ENCODE measurements at regions not wholly inside any gene's neighbourhood (a gene's known extent, or its start where the extent isn't known, plus 50 kb on each side); places are given as distances from the start of the nearest gene placed in this dataset.

DNA sequence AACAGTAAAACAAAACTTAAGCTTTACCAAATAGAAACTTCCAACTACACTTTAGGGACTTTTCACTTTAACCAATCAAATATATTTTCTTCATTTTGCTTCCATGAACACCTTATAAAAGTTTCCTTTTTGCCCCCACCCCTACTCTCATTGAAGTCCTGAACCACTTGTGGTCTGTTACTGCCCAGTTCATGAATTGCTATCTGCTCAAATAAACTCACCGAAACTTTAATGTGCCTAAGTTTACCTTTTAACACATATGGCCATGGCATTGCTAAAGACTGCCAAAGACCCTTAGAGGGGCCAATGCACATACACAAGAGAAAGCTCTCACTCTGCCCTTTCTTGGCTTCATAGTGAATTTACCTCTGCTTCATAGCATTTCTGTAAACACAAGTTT is 195.3 kb downstream of the RND3 start:
- Histone ChIP-seq H3K4me1 (ENCODE audit: control insufficient read depth, insufficient read depth, low read length) (no peaks in the 10 kb centered on the region), H3K4me3 (ENCODE audit: low read depth in 2 of 2, low read length in 2 of 2) (no peak overlapping the region), H3K36me3 (ENCODE audit: control insufficient read depth, insufficient read depth, low read length) (no peaks in the 10 kb centered on the region), H3K27me3 (ENCODE audit: control insufficient read depth, insufficient read depth, low read length) (no peaks in the 10 kb centered on the region), H3K27ac (ENCODE audit: low read length) (no peak overlapping the region), H3K9me3 (ENCODE audit: control insufficient read depth, insufficient read depth, low read depth, low read length) (no peaks in the 10 kb centered on the region)
- ATAC-seq (no peak), DNase-seq (ENCODE audit: low read depth, low spot score) (no peak)
- POLR2A ChIA-PET = no interaction called here
- in situ Hi-C loops (cut with HindIII; ENCODE audit: low pct_unique_long_range_greater_than_20kb, low sequenced_read_pairs) (no loop called here), intact Hi-C loops (cut with micrococcal nuclease; ENCODE audit: unreplicated experiment) (no loop called here)
- CTCF ChIA-PET = no interaction called here
- TF ChIP-seq POLR2AphosphoS5 (IDR thresholded peaks at IDR 0.05; ENCODE audit: low read depth, low read length) = no peak
- TF ChIP-seq TCF7L2 (IDR thresholded peaks at IDR 0.05; ENCODE audit: low read depth, low read length) = no peak
- TF ChIP-seq, protein P1, sequence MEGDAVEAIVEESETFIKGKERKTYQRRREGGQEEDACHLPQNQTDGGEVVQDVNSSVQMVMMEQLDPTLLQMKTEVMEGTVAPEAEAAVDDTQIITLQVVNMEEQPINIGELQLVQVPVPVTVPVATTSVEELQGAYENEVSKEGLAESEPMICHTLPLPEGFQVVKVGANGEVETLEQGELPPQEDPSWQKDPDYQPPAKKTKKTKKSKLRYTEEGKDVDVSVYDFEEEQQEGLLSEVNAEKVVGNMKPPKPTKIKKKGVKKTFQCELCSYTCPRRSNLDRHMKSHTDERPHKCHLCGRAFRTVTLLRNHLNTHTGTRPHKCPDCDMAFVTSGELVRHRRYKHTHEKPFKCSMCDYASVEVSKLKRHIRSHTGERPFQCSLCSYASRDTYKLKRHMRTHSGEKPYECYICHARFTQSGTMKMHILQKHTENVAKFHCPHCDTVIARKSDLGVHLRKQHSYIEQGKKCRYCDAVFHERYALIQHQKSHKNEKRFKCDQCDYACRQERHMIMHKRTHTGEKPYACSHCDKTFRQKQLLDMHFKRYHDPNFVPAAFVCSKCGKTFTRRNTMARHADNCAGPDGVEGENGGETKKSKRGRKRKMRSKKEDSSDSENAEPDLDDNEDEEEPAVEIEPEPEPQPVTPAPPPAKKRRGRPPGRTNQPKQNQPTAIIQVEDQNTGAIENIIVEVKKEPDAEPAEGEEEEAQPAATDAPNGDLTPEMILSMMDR (IDR thresholded peaks at IDR 0.05) = no peak
- TF ChIP-seq, protein P2, sequence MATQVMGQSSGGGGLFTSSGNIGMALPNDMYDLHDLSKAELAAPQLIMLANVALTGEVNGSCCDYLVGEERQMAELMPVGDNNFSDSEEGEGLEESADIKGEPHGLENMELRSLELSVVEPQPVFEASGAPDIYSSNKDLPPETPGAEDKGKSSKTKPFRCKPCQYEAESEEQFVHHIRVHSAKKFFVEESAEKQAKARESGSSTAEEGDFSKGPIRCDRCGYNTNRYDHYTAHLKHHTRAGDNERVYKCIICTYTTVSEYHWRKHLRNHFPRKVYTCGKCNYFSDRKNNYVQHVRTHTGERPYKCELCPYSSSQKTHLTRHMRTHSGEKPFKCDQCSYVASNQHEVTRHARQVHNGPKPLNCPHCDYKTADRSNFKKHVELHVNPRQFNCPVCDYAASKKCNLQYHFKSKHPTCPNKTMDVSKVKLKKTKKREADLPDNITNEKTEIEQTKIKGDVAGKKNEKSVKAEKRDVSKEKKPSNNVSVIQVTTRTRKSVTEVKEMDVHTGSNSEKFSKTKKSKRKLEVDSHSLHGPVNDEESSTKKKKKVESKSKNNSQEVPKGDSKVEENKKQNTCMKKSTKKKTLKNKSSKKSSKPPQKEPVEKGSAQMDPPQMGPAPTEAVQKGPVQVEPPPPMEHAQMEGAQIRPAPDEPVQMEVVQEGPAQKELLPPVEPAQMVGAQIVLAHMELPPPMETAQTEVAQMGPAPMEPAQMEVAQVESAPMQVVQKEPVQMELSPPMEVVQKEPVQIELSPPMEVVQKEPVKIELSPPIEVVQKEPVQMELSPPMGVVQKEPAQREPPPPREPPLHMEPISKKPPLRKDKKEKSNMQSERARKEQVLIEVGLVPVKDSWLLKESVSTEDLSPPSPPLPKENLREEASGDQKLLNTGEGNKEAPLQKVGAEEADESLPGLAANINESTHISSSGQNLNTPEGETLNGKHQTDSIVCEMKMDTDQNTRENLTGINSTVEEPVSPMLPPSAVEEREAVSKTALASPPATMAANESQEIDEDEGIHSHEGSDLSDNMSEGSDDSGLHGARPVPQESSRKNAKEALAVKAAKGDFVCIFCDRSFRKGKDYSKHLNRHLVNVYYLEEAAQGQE (IDR thresholded peaks at IDR 0.05; ENCODE audit: insufficient read depth in 1 of 2, low read depth in 2 of 2, low read length in 1 of 2) = no peak
- TF ChIP-seq SIN3A (IDR thresholded peaks at IDR 0.05; ENCODE audit: borderline replicate concordance, insufficient read depth, low read depth, low read length) = no peak
- BruUV-seq (replicated peaks) = no TSS peak

DNA sequence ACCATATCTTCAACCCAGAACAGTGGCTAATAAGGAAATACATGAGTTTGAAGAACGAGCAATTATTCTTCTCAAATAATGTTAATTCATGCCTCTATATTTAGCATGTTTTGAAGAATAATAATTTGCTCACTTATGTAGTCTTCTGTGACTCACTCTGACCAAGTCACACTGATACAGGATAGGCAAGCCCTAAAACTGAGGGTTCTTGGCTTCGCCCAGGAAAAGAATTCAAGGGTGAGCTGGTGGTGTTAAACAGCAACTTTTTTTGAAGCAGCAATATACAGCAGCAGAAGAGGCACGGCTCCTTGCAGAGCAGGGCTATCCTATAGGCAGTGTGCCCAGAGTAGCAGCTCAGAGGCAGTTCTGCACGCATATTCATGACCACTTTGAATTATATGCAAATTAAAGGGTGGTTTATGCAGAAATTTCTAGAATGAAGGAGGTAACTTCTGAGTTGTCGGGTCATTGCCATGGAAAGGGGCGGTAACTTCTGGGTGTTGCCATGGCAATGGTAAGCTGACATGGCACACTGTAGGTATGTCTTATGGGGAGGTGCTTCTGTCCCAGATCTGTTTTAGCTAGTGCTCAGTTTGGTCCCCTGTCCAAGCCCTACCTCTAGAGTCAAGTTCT is 200.6 kb downstream of the RND3 start:
- ChIA-PET CTCF (no interaction called here), POLR2A (no interaction called here)
- no TSS peak for BruUV-seq (replicated peaks)
- ATAC-seq (no peak), DNase-seq (ENCODE audit: low read depth, low spot score) (no peak)
- in situ Hi-C loops (cut with HindIII; ENCODE audit: low pct_unique_long_range_greater_than_20kb, low sequenced_read_pairs) (no loop called here), intact Hi-C loops (cut with micrococcal nuclease; ENCODE audit: unreplicated experiment) (no loop called here)
- Histone ChIP-seq H3K9me3 (ENCODE audit: control insufficient read depth, insufficient read depth, low read depth, low read length) (no peaks in the 10 kb centered on the region), H3K36me3 (ENCODE audit: control insufficient read depth, insufficient read depth, low read length) (no peaks in the 10 kb centered on the region), H3K27me3 (ENCODE audit: control insufficient read depth, insufficient read depth, low read length) (no peaks in the 10 kb centered on the region), H3K4me3 (ENCODE audit: low read depth in 2 of 2, low read length in 2 of 2) (no peak overlapping the region), H3K27ac (ENCODE audit: low read length) (no peak overlapping the region), H3K4me1 (ENCODE audit: control insufficient read depth, insufficient read depth, low read length) (no peaks in the 10 kb centered on the region)
- no peak for TF ChIP-seq SIN3A (IDR thresholded peaks at IDR 0.05; ENCODE audit: borderline replicate concordance, insufficient read depth, low read depth, low read length)
- no peak for TF ChIP-seq POLR2AphosphoS5 (IDR thresholded peaks at IDR 0.05; ENCODE audit: low read depth, low read length)
- TF ChIP-seq, protein P1 (IDR thresholded peaks at IDR 0.05) = no peak
- no peak for TF ChIP-seq TCF7L2 (IDR thresholded peaks at IDR 0.05; ENCODE audit: low read depth, low read length)
- TF ChIP-seq, protein P2 (IDR thresholded peaks at IDR 0.05; ENCODE audit: insufficient read depth in 1 of 2, low read depth in 2 of 2, low read length in 1 of 2) = no peak
